HT1080 (cell line): ENCODE measurements at regions not wholly inside any gene's neighbourhood (a gene's known extent, or its start where the extent isn't known, plus 50 kb on each side); places are given as distances from the start of the nearest gene placed in this dataset.
A peak's percentile ranks its signal among the peaks of the same experiment; 100 is the strongest.

ENCODE experiments used
- DNase-seq: peaks from one replicate; pipeline ENCODE4 v3.0.0-alpha.2; 2015; ENCODE audit warnings: low read depth

GRCh38 chr5:31137676-31138075, 55.8 kb upstream of the CDH6 start:
- no peak for DNase-seq

DNA sequence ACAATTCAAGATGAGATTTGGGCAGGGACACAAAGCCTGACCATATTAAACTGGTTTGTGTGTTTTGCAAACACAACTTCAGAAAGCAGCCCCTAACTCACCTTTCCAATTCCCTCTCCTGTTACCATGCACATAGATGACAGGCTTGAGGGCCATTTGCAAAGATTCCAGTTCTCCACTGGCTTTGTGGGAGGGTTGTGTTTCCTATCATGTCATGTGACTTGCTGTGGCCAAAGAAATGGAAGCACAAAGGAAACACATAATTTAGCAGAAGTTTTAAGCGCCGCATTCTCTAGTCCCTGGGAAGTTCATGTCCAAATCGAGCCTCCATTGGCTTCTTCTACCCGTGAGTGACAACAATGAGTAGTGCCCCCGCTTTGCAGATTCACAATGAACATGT, 57.9 kb upstream of the CDH6 start:
- no peak for DNase-seq

GRCh38 chr5:31133488-31133887, 60.0 kb upstream of the CDH6 start:
- peak; percentile 61 for DNase-seq

- no peak for DNase-seq
These were observed 62.0 kb upstream of the CDH6 start for GRCh38 chr5:31131381-31131891.

DNA sequence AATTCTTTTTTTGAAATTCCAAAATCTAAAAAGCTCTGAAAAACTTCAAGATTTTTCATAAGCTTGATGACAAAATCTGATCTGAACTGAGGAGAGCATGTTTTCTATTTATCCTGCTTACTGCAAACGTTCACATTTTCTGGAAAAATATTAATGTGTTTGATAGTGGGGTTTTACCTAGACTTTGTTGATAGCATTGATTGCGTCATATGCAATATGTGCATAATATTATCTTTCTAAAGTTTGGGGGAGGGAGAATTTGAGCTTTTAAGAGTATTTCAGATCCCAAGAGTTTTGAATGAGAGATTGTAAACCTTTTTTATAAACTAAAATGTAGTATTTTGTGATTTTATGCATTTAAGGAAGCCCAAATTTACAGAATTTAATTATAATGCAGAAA, 62.8 kb upstream of the CDH6 start:
- DNase-seq = no peak

GRCh38 chr5:31124651-31125305, 68.7 kb upstream of the CDH6 start:
- no peak for DNase-seq

DNA sequence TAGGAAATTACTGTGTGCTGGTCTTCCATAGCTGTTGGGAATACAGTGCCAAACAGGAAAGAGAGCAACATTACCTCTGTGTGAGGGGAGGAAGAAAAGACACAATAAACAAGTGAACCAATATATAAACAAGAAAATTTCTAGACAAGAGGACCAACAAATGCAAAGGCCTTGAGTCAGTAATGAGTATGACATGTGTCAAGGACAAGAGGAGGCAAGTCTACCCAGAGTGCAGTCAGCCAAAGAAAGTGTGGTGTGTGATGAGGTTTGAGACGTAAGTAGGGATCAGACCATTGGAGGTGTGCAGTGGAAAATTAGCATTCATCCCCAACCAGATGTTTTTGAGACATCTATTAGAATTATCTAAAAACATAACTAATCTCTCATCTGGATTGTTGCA, 69.5 kb upstream of the CDH6 start:
- DNase-seq = no peak

GRCh38 chr5:31122998-31123951, 70.2 kb upstream of the CDH6 start:
- DNase-seq = no peak

DNA sequence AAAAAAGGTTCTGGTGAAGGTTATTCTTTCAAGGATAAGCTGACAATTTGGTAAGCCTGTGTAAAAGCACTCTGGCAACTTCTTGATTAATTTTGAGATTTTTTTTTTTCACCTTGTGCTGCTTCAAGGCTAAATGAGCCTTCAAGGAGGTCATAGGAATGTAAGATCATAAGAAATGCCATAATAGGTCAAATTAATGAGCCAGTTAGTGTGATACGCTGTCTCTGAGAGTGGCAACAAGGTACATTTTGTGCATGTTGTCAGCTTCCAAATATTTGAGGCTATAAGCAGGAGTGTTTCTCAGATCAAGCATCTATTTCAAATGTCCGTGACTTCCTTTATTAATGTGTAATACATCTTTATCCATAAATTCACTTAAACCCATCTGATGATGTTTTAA, 72.3 kb upstream of the CDH6 start:
- no peak for DNase-seq

GRCh38 chr5:31120642-31120948, 72.9 kb upstream of the CDH6 start:
- DNase-seq = no peak

DNA sequence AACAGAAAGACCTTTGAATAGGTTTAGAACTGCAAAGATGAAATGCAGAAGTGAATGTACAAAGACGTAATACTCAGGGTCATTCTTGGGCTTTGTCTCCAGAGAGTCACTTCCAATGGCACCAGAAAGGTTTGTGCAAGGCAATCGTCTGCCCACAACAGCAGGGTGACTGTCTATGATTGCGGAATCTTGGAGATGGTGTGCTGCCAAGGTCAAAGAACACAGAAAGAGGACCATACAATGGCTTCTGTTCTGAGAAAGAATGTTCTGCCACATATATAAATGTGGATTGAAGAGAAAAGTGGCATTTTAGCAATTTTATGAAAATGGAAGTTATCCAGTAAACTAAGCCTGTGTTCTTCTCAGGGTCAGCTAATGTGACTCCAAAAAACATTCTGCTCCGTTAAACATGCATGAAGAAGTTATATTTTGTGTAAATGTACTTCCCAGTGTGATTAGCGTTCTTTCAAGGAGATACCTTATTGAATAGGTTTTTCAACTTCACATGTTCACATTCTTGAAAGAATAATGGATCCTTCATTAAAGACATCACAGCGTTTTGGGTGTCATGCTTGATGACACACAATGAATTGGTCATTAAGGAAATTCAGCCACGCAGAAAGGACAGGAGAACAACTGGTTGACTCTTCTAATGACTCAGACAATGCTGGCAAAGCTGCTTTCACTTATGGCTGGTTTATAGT, 73.4 kb upstream of the CDH6 start:
- peak; percentile 31 for DNase-seq

- no peak for DNase-seq
These were observed 76.9 kb upstream of the CDH6 start for GRCh38 chr5:31116466-31117031.

DNA sequence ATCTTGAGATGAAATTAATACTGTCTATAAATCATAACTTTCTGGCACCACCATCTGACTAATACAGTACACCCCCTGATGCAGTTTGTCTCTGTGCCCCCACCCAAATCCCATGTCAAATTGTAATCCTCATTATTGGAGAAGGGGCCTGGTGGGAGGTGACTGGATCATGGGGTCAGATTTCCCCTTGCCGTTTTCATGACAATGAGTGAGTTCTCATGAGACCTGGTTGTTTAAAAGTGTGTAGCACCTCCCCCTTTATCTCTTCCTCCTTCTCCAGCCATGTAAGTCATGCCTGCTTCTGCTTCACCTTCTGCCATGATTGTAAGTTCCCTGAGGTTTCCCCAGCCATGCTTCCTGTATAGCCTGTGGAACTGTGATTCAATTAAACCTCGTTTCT, 78.7 kb upstream of the CDH6 start:
- no peak for DNase-seq

DNA sequence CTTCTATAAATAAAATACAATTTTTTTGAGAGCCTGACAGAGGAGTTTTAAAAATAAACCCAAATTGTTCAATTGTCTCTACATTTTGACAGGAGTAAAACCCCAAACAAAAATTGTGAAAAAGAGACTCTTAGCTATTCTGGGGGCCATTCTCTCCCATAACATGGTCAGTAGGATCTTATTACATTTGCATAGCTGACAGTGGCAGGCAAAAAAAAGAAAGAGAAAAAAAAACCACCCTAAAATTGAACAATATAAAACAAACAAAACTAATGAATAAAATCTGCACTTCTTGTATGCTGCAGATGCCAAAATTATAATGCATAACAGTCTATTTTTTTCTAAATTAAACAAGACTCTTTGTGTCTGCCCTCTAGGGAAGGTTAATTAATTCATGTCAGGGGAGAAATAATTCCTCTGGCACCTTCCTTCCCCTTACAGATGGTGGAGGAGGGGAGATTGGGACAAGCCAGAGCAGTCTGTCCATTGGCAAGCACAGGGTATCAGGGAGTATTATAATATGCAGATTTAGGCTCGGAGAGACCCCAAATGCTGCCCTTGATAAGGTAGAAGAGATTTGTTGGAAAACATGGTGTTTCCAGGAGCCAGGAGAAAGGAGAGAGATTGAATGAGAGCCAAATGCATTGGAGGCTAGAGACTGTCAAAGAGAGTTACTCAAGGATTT, 79.7 kb upstream of the CDH6 start:
- DNase-seq = no peak

- DNase-seq = peak; percentile 48
These were observed 80.4 kb upstream of the CDH6 start for GRCh38 chr5:31113101-31113500.

GRCh38 chr5:31107091-31107518, 86.4 kb upstream of the CDH6 start:
- no peak for DNase-seq

GRCh38 chr5:31106691-31107090, 86.8 kb upstream of the CDH6 start:
- DNase-seq = no peak

GRCh38 chr5:31106278-31106677, 87.2 kb upstream of the CDH6 start:
- DNase-seq = no peak

DNA sequence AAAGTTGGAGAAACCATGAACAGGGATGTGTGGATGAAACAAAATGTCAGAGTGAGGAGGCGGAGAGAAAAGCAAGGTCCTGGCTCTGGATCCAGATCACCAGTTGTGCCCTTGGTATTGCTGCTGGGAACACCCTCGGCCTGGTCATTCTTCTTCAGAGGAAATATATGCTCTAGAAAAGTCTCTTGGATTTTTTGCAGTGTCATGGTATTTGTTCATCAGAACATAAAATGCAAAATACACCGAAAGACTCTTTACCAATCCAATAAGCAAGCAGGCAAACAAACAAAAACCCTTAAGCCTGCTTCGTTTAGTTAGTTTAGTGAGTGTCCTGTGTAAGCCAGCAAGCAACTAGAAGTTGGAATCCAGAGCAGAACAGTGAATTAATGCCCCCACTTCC, 88.7 kb upstream of the CDH6 start:
- no peak for DNase-seq

DNA sequence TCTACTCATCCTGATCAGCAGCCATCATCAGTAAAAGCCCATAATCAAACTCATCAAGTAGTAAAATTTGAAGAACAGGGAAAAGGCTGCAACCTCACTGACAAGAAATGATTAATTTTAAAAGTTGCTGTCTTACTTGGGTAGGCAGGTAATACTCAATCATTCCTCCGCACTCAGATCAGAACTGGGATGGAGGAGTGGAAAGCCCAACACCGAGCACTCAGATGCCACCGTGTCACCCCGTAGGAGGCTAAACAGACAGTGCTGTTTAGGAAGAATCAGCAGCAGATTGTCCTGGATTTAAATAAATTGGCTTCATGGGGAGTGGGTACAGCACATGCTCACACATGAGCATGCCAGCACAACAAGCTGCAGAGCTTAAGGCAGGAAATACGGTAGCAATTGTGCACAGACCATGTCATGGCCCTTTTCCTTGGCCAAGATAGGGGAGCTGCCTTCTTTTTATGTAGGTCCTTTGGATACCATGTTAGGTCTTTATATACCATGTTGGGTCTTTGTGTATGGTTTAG, 92.6 kb upstream of the CDH6 start:
- no peak for DNase-seq

GRCh38 chr5:31100047-31100575, 93.4 kb upstream of the CDH6 start:
- no peak for DNase-seq
